Mononuclear cell (primary cell): ENCODE measurements at regions not wholly inside any gene's neighbourhood (a gene's known extent, or its start where the extent isn't known, plus 50 kb on each side); places are given as distances from the start of the nearest gene placed in this dataset.

ENCODE experiments used
- H3K27me3 ChIP-seq: 2 replicates; pipeline ENCODE4 v1.6.0; 2011; ENCODE audit warnings: low read length, control low read depth; ENCODE audit not compliant: insufficient read depth
- H3K4me1 ChIP-seq: 2 replicates; pipeline ENCODE4 v1.5.1; 2011; ENCODE audit warnings: mild to moderate bottlenecking, low read length, control low read depth; ENCODE audit not compliant: insufficient read depth
- H3K4me3 ChIP-seq: 2 replicates; pipeline ENCODE4 v1.5.1; 2011; ENCODE audit warnings: mild to moderate bottlenecking, low read length, moderate library complexity
- H3K9me3 ChIP-seq: 2 replicates; pipeline ENCODE4 v1.5.1; 2011; ENCODE audit warnings: low read depth, mild to moderate bottlenecking, control low read depth, low read length

DNA sequence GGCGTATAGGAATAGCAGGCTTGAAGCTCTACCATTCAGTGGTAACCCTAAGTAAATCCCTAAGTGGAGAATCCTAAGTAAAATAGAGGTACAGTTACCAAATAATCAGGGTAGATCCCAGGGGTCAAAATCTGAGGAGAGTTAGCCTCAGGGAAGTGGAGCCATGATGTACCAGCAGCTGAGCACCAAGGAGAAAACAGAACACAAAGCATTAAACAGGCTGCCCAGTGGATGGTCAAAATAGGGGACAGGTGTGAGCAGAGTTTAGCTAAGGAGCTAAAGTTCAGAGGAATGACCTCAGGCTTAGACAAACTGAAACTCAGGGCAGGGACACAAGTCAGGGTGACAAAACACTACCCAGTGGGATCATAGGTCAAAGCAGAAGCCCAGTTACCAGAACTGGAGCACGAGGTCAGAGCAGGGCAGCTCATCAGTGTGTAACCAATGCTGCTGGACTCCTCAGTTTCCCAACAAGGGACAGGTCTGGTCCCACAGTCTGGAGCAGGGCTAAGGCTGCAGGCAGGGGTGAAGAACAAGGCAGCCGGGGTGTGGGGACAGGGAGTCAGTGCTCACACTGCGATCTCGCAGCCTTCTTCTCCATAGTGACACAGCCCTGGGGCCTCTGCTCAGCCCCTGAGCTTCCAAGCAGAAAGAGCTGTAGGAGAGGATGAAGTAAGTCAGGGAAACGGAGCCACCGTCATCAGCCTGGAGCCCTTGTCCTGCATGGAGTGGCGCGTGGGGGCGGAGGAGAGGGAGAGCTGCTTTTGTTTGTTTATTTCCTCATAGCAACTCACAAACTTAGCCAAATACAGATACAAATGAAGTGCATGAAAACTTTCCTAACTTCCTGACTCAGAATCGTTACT lies 264.0 kb downstream of the MREG start:
- Histone ChIP-seq H3K4me3 (no peak overlapping the region), H3K9me3 (no peaks in the 10 kb centered on the region), H3K27me3 (no peaks in the 10 kb centered on the region), H3K4me1 (peaks cover 65% of the 10 kb centered on the region)

DNA sequence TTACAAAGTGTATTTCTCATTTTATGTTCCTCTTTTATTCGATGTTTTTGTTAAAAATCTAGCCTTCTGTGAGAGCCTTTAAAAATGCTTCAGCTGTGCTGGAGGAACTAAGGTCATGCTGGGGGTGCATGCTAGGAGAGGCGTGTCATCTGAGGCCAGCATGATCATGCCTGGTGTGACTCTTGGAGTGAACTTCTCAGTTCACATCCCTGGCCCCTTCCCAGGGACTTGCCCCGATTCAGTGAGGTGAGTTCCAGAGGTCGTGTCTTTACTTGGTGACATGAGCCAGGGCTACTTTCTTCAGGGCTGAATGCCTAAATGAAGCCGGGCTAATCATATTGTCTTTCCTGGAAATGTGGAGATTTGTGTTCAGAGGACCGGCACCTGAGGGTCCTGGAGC lies 264.9 kb downstream of the MREG start:
- Histone ChIP-seq H3K4me3 (no peak overlapping the region), H3K4me1 (peaks cover 68% of the 10 kb centered on the region), H3K27me3 (no peaks in the 10 kb centered on the region), H3K9me3 (no peaks in the 10 kb centered on the region)

DNA sequence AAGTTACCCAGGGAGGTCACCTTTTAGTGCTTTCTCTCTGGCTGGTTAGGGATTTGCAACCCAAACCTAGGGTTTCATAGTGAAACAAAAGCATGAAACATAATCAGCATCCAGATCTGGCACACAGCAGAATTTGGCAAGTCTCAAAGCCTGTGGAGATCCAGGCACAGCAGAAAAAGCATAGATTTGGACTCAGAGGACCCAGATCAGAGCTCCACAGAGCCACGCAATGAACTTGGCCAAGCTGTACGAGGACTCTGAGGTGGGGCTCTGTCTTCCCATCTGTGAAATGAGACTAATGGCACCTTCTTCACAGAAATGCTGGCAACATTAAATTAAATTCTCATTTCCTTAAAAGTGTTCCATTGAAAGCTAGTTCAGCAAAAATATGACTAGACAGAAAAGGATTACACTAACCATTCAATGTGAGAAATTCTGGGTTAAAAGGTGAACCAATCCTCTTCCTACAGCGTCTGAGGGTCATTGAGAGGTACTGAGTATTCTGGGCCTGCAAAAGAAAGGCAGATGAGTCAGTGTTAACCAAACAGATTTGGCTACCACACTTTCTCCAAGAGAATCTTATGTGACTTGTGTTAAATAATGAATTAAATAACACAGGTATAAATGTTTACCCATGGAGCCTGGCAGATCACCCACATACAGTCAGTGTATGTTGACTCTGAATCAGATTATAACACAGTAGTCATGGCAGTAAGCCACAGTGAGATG lies 266.3 kb downstream of the MREG start:
- Histone ChIP-seq H3K4me1 (peaks cover 81% of the 10 kb centered on the region), H3K27me3 (no peaks in the 10 kb centered on the region), H3K4me3 (no peak overlapping the region), H3K9me3 (no peaks in the 10 kb centered on the region)

DNA sequence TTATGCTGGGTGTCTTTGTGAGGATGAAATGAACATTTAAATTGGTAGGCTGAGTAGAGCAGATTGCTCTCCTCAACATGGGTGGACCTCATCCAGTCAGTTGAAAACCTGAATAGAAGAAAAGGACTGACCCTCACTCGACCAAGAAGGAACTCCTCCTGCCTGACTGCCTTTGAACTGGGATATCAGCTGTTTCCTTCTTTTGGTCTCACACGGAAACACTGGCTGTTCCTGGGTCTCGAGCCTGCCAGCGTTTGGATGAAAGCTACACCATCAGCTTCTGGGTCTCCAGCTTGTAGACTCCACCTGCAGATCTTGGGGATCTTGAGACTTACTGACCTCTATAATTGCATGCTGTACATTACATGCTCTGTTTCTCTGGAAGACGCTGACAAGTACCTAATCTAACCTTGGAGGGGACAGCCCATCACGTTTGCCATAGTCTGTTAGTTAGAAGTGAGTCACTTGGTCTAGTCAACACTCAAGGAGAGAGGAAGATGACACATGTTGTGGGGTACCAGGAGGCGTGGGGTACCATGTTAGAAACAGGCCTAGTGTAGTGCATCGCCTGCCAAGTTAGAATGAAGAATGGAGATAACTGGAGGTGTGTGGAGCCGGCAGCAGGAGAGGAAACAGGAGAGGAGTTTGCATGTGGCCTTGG lies 267.0 kb downstream of the MREG start:
- H3K4me3 ChIP-seq, result no peak overlapping the region
- no peaks in the 10 kb centered on the region for H3K9me3 ChIP-seq
- H3K4me1 ChIP-seq, result peaks cover 85% of the 10 kb centered on the region
- H3K27me3 ChIP-seq, result no peaks in the 10 kb centered on the region

DNA sequence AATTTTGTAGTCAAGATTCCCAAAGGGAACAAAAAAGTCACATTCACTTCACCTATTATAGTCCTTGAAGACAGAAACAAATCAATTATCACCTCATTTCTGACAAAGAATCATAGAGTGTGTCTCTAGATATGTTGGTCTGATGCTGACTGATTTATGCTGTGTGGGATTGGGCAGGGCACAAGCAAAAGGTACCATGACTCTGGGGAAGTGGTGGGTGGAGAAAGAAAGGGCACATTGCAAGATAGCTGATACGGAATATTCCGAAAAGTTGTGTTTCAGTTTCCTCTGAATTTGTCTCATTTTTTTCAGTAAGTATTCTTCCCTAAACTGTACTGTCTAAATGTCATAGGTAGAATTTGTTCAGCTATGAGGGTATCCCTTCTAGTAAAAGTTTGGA lies 268.0 kb downstream of the MREG start:
- no peak overlapping the region for H3K4me3 ChIP-seq
- H3K4me1 ChIP-seq, result peaks cover 75% of the 10 kb centered on the region
- no peaks in the 10 kb centered on the region for H3K27me3 ChIP-seq
- H3K9me3 ChIP-seq, result no peaks in the 10 kb centered on the region

DNA sequence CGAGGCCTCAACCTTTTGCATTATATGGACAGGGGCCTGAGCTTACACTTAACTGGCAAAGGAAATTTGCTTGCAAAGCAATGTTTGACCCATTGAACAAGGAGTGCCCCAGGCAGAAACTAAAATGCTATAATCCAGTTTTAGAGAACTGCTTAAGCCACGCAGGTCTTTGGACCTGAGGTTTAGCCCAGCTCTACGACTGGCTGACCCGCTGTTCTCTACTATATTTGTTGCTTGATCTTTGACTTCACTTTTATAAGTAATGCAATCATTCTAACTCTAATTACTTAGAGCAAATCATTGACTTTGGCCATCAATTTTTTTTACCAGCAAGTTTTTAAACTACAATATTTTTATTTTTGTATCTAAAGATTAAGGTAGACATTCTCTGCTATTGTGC lies 268.8 kb downstream of the MREG start:
- H3K4me3 ChIP-seq, result no peak overlapping the region
- H3K9me3 ChIP-seq, result no peaks in the 10 kb centered on the region
- H3K4me1 ChIP-seq, result peaks cover 67% of the 10 kb centered on the region
- H3K27me3 ChIP-seq, result no peaks in the 10 kb centered on the region

DNA sequence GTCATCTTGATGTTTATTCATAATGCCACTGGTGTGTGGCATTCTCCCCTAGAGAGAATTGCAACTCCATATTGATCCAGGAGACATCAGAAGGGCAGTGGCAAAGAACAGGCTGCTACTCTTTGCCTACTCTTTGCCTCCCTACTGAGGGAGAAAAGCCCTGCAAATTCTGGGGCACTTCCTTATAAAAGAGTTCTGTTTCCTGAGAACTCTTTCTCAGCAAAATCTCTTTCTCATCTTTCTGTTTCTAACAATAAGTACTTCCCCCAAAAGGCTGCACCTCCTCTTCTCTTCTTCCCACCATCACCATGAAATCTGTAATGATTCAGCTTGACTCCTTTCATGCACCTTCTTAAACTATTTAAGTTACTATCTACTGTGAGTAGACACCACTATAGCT lies 270.3 kb downstream of the MREG start:
- Histone ChIP-seq H3K27me3 (no peaks in the 10 kb centered on the region), H3K4me3 (no peak overlapping the region), H3K9me3 (no peaks in the 10 kb centered on the region), H3K4me1 (peaks cover 60% of the 10 kb centered on the region)

DNA sequence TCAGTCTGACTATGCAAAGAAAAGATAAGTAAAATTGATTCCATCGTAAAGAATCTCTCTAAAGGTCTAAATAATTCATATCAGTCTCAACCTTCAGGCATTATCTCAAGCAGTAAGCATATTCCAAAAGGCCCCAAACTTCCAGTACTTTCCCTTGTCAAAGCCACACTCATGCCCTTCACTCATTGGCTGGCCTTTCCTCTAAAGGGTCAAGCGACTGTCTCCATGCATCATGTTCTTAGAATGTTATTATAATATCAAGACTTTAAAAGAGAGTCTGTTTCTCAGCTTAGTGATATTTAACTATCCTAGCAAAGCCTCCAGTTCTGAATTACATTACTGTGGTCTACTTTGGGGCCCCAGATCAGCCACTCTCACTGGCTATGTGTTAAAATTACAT lies 271.3 kb downstream of the MREG start:
- Histone ChIP-seq H3K27me3 (no peaks in the 10 kb centered on the region), H3K9me3 (no peaks in the 10 kb centered on the region), H3K4me3 (no peak overlapping the region), H3K4me1 (peaks cover 54% of the 10 kb centered on the region)

DNA sequence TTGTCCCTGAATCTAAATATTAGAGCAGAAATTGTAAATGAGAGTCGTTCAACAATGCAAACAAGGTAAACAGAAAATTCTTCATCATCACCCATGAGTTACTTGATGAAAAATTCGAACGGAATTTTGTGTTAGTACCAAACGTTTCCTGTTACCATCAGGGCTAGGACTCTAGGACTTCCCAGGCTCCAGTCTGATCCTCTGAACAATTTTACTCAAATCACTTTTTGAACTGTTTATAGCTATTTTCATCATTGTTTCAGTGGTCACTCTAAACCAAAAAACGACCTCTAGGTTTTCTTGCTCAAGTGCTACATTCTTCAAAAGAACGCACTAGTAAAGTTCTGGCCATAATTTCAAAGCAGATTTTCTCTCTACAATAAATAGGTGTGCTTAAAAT lies 273.3 kb downstream of the MREG start:
- Histone ChIP-seq H3K4me3 (no peak overlapping the region), H3K4me1 (peaks cover 40% of the 10 kb centered on the region), H3K9me3 (no peaks in the 10 kb centered on the region), H3K27me3 (no peaks in the 10 kb centered on the region)

DNA sequence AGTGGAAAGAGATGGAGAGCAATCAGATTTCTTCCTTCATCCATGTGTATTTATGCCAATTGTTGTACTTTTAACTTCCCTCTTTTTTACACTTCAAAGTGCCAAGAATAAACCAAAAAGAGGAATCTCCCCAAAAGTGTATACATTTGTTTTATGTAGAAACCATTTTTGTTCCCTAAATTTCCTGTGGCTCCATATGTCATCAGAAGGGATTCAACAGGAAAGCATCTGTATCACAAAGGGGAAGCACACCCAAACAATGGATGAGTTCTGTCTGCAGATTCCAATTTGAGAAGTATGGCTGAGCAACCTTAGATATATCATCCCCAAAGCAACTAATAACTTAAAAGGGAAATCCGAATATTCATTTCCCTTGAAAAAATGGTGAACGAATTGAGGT lies 275.0 kb downstream of the MREG start:
- H3K27me3 ChIP-seq, result no peaks in the 10 kb centered on the region
- peaks cover 35% of the 10 kb centered on the region for H3K4me1 ChIP-seq
- no peak overlapping the region for H3K4me3 ChIP-seq
- H3K9me3 ChIP-seq, result no peaks in the 10 kb centered on the region

DNA sequence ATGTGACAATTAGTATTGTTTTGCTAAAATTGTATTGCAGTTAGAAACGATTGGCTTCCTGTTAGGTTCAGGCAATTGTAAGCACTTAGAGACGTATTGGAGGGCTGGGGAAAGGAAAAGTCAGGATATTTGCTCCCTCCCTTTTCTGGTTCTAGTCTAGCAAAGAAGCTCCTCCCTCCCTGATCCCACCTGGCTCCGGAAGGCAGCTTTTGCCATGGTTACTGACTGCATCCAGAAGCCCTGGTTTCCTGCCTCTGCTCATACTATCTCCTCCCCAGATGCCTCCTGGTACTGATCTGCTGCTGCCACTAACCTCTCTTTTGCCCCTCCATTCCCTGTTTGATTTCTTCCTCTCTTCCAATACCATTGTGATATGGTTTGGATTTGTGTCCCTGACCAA lies 275.9 kb downstream of the MREG start:
- H3K9me3 ChIP-seq, result no peaks in the 10 kb centered on the region
- no peaks in the 10 kb centered on the region for H3K27me3 ChIP-seq
- peaks cover 26% of the 10 kb centered on the region for H3K4me1 ChIP-seq
- H3K4me3 ChIP-seq, result no peak overlapping the region

DNA sequence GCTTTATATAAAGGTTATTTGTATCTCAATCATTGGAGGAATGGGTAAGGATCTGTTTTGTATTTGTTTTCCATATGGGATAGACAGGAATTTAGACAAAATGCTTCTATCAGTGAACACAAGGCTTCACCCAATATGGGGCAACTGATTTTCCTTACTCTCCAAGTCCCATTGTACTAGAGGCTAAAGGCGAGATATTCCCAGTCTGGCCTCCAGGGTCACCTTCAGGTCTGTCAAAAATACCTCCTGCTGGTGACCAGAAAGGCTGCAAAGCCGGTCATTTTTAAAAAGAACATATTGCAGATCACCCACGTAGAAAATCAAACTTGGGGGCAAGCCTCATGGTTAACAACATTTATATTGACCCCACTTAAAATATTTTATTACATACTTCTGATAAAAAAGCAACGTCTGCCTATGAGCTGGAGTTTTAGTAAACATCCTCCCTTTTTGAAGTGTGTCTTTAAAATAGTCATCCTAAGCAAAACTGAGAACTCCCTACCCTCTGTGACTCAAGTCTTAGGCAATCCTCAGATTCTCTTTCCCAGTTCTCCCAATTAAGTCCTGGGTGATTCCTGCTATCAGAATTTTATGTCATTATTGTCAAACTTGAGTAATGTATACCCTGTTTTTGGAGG lies 276.6 kb downstream of the MREG start:
- Histone ChIP-seq H3K9me3 (no peaks in the 10 kb centered on the region), H3K4me1 (peaks cover 19% of the 10 kb centered on the region), H3K27me3 (no peaks in the 10 kb centered on the region), H3K4me3 (no peak overlapping the region)

DNA sequence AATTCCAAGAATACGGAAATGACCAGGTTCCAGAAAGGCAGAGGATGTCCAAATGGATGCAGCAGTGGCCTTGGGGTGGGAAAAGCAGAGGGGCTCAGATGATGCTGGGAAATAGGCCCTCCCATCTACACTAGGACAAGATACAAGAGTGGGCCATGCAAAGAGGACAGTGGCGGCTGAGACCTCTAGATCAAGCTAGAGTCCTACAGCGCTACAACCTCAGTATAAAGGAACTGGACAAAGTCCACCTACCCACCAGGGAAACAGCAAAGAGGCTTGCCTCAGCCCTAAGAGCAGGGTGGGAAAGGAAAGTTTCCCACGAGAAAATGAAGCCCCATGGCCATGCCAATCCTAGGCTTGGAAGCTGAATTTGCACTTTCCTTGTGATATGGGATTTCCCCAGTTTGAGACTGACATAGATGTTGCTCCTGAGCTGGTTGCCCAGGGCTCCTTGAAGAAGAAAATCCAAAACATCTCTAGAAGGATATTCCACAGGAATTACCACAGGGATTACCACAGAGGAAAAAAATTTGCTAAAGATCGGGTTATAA lies 282.2 kb downstream of the MREG start:
- no peaks in the 10 kb centered on the region for H3K9me3 ChIP-seq
- no peak overlapping the region for H3K4me3 ChIP-seq
- H3K27me3 ChIP-seq, result peaks cover 3% of the 10 kb centered on the region
- peaks cover 29% of the 10 kb centered on the region for H3K4me1 ChIP-seq

DNA sequence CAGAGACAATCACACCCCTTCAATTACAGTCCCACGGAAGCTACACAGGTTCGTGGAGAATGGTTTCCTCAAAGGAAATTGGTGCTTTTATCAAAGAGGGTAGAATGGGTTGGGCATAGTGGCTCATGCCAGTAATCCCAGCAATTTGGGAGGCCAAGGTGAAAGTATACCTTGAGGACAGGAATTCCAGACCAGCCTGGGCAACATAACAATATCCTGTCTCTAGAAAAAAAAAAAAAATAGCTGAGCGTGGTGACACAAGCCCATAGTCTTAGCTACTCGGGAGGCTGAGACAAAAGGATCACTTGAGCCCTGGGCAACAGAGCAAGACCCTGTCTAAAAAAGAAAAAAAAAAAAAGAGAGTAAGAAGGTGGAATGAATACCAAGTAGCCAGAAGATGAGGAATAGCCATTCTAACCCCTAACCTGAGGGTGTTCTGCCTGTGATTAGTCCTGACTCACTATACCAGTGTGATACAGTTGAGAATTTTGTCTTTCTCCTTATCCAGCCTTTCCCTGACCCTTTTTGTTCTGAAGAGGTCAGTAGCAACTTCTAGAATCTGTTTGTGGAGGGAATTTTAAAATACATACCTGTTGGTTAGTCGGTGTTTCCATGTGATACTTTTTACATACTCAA lies 283.2 kb downstream of the MREG start:
- Histone ChIP-seq H3K4me1 (peaks cover 29% of the 10 kb centered on the region), H3K9me3 (no peaks in the 10 kb centered on the region), H3K27me3 (peaks cover 3% of the 10 kb centered on the region), H3K4me3 (no peak overlapping the region)
